ENCODE measurements at regions not wholly inside any gene's neighbourhood (a gene's known extent, or its start where the extent isn't known, plus 50 kb on each side); places are given as distances from the start of the nearest gene placed in this dataset.

- TF ChIP-seq, protein P1, sequence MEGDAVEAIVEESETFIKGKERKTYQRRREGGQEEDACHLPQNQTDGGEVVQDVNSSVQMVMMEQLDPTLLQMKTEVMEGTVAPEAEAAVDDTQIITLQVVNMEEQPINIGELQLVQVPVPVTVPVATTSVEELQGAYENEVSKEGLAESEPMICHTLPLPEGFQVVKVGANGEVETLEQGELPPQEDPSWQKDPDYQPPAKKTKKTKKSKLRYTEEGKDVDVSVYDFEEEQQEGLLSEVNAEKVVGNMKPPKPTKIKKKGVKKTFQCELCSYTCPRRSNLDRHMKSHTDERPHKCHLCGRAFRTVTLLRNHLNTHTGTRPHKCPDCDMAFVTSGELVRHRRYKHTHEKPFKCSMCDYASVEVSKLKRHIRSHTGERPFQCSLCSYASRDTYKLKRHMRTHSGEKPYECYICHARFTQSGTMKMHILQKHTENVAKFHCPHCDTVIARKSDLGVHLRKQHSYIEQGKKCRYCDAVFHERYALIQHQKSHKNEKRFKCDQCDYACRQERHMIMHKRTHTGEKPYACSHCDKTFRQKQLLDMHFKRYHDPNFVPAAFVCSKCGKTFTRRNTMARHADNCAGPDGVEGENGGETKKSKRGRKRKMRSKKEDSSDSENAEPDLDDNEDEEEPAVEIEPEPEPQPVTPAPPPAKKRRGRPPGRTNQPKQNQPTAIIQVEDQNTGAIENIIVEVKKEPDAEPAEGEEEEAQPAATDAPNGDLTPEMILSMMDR (IDR thresholded peaks at IDR 0.05): no peak
- no peak for TF ChIP-seq POLR2A (IDR thresholded peaks at IDR 0.05)
Observed at GRCh38 chrX:125236955-125237354, 82.7 kb upstream of the TEX13C start.
